Stimulated activated CD8-positive, alpha-beta memory T cell treated with anti-CD3 and anti-CD28 coated beads, Interleukin-15, amount 100 ng/mL, for 4 hours (primary cell): ENCODE measurements at regions not wholly inside any gene's neighbourhood (a gene's known extent, or its start where the extent isn't known, plus 50 kb on each side); places are given as distances from the start of the nearest gene placed in this dataset.
A peak's percentile ranks its signal among the peaks of the same experiment; 100 is the strongest.

Source experiments
- DNase-seq, 2 donors: peaks; one replicate each; pipeline ENCODE4 v3.0.0-alpha.2; 2020; ENCODE audit warnings: low read depth in 2 of 2

DNA sequence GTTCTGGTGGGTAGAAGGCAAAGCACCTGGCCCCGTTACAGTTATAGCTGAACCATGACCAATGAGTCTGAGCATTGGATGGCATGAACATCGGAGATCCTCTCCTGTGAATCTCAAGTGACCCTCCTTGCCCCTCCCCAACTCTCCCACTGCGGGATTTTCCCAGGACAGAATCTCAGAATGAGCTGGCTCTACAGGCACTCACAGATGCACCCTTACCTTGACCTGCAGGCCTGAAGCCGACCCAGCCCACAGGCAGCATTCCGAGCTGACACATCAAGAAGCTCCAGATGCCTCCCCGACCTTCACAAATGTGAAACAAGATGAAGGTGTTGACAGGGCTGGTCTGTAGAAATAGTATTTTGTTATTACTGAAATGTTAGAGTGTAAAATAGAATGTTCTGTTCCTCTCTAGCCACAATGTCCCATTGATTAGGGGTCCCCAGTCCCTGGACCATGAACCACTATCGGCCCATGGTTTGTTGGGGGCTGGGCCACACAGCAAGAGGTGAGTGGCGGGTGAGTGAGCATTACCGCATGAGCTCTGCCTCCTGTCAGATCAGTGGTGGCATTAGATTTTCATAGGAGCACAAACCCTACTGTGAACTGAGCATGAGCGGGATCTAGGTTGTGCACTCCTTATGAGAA is 263.4 kb downstream of the AUH start:
- no peak for DNase-seq

DNA sequence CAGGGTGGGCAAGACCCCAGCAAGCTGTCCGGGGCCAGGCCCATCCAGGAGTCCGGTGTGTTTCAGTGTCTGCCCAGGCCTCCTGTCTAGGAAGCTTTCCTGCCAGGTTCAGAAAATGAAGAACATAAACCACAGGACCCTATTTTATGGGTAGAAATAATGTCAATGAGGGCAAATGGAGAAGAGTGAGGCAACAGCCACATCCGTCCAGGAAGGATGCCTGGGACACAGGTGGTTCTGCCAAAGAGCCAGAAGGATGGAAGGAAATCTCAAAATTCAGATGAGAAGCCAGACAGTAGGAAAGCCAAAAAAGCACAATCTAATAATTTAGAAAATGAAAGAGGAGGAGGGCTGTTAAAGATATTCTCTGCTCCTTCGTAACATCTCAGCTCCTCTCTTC is 262.3 kb downstream of the AUH start:
- DNase-seq: no peak

DNA sequence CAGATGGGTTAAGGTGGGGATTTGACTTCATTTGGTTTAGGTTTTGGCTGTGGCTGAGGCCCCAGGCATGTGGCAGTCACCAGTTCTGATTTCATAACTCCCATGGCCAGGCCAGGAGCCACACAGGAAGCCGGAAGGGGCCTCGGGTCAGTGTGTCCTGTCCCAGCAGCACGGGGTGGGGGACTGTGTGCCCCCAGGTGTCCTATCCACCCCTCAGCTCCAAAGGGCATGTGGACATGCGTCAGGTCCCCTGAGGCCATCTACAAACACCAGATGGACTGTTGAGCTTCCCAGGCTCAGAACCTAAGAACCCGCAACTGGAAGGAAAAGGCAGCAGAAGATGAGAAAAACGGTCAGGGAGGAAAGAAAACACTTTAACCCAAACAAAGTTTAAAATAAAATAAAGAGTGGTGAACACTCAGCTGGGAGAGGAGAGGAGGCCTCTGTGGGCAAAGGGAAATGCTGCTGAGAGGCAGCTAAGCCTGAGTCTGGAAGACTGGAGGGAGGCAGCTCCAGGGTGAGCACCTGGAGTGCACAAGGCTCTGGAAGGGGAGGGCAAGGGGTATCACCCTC is 260.8 kb downstream of the AUH start:
- no peak for DNase-seq

DNA sequence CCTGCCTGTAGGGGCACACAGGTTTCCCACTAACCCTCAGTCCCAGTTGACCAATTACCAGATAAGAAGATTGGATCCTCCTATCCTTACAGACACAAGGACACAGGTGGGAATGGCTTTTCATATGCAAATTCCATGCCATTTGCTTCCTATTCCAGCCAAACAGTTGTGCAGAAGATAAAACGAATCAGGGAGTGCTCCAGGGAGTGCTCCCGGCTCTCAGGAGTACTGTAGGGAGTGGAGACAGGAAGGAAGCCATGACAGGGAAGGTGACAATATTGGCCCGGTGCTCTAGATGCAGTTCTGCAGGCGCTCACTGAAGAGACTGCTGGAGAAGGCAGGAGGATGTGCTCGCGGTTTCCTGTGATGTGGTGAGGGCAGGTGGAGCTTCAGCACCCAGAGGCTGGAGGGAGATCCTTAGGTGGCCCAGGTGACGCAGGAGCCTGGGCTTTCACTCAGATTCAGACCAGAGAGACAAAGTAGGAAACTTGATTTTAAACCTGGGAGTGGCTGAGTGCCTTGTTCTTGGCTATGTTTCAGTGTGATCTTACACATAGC is 260.0 kb downstream of the AUH start:
- DNase-seq: peak; percentile 41 to 58

DNA sequence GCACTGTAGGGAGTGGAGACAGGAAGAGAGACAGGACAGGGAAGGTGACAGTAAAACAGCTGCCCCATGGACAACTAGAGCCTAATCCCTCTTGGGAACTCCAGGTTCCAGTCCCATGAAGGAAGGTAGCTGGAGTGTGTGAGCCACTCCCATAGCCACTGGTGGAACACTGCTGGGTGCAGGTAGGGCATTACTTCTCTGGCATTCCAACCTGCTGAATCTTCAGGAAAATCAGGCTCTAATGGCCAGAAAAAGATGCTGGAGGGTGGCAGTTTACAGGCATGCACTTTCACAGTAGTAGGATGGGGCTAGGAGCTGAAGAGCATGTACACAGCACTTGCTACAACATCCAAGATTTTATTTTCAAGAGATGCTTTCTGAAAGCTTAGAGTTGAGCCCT is 259.4 kb downstream of the AUH start:
- DNase-seq: no peak

DNA sequence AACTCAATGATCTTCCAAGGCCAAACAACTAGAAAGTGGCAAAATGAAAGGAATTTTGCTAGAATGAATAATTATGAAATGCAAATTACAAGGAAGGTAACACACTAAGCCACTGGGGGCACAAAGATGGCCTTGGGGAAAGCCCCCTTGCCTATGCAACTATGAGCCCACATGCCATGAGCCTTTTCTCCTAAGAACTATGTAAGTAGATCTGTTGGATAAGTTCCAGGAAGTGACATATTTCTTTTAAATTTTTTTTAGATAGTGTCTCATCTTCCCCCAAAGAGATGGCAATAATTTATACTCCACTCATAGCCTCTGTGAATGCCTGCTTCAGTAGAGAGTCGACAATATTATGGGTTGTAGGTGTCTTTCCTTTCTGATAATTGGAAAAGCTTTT is 257.8 kb downstream of the AUH start:
- no peak for DNase-seq

DNA sequence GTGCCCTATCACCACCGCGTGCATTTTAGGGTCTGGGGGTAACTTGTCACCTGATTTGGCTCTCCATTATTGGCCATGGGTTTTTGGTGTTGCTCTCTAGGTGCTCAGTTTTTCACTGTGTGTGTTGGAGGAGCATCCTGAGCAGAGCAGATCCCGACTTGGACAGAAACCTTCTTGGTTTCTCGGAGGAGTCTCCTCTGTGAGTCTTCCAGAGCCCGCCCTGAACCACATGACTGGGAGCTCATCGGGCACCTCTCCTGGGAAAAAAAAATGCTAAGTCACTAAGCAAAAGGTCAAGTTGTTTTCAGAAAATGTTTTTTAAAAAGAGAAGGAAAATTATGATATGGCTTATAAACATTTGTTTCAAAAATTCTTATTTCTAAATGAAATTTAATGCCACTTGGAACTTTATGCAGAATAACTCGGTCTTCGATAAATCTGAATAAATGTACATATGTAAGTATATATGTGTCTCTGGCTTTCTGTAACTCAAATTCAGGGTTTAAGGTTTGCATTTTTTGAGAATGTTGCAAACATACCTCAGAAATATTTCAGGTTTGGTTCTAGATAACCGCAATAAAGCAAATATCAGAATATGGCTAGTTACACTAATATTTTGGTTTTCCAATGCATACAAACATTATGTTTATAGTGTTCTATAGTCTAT is 255.2 kb downstream of the AUH start:
- DNase-seq: no peak

DNA sequence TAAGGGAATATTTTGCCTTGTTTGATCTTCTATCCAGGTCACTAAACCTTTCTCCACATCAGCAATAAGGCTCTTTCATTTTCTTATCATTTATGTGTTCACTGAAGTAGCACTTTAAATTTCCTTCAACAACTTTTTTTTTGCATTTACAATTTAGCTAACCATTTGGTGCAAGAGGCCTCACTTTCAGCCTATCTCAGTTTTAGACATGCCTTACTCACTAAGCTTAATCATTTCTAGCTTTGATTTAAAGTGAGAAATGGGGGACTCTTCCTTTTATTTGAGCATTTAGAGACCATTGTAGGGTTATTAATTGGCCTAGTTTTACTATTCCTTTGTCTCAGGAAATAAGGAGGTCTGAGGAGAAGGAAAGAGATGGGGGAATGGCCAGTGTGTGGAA is 250.5 kb downstream of the AUH start:
- no peak for DNase-seq

DNA sequence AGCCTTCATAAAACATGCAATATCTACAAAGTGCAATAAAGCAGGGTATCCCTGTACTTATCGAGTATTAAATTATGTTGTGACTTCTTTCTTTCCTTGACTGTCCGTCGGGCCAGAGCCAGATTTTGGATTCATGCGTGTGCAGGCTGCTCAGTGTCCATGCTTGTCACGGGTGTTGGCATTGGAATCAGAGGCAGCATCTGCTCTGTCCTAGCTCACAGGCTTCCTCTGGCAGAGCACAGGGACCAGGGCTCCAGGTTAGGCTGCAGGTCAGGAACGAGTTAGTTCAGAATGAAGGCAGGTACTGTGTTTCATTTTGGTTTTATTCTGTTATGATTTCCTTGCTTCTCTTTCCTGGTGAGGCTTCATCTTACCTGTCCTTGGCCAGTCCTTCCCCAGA is 249.8 kb downstream of the AUH start:
- no peak for DNase-seq

DNA sequence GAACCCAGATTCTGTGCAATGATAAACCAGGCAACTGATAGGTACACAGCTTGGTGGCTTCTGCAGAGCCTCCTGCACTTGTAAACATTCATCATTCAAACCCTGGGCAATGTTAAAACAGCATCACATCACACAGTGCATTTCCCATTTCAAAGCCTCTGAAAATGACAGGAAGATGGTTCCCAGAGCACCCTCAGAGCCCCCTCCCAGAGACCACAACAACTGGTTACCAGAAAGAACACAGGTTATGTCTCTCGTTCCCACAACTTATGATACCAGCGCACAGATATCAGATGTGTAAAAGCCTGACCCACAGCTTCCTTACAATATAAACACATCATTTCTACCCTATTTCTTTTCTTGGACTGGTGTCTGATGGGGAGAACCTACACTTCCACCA is 248.7 kb downstream of the AUH start:
- no peak for DNase-seq

DNA sequence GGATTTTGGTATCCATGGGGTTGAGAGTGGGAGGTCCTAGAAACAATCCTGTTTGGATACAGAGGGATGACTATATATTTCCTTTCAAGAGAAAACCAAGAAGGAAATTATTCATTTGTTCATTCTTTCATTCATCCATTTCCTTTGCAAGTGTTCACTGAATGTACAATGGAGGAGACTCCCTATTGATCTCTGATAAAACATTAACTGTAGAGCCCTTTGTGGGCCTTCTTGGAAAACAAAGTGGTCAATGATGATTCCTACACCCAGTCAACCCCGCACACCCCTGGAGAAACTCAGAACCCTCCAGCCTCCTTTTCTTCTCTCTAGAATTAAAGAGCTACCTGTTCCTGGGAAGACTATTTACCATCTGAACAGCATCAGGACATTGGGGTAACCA is 247.3 kb downstream of the AUH start:
- DNase-seq: no peak

DNA sequence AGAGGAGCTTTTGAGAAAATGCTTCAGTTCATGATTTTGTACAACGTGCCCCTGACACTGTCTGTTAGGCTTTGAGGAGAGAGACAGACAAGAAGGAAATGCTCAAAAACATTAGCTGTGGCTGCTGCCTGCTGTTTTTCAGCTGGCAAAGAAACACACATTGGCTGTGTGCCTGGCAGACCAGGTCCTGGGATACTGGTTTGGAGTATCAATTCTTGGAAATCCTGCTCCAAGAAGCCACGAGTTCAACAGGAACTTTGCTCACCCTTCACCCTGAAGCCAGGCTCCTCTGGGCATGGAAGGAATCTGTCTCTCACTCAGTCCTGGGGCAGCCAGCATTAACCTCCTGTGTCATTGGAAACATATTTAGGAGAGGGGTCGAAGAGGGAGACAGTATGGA is 245.5 kb downstream of the AUH start:
- DNase-seq: no peak

DNA sequence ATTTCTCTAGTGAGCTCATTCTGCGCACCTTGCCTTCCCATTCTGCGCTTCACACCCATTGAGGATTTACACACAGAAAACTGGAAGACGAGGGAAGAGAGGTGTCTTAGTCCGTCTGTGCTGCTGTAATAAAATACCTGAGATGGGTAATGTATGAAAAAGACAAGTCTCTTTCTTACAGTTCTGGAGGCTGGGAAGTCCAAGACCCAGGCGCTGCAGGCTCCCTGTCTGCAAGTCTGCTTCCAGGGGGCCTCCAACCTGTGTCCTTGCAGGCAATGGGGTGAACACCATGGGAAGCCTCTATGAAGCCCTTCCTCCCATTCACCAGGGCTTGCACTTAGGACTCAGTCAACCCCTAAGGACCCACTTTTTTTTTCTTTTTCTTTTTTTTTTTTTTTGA is 245.0 kb downstream of the AUH start:
- no peak for DNase-seq

DNA sequence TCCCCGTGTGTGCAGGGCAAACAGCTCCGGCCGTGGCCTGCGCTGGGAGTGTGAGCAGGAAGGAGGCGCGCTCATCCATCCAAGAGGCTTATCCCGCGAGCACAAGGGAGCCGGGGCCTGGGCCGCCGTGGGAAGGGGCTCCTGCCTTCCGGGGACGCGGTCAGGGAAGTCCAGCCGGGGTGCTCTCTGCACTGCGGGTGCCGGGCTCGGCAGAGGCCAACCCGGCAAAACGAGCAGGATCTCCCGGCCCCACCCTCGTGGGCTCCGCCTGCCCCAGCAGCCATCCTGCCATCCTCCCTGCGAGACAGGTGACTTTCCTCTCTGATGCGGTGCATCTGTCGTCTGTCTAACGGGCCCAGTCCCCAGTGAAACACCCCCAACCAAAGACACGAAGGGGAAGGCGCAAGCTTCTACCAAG is 244.2 kb downstream of the AUH start:
- DNase-seq: no peak

DNA sequence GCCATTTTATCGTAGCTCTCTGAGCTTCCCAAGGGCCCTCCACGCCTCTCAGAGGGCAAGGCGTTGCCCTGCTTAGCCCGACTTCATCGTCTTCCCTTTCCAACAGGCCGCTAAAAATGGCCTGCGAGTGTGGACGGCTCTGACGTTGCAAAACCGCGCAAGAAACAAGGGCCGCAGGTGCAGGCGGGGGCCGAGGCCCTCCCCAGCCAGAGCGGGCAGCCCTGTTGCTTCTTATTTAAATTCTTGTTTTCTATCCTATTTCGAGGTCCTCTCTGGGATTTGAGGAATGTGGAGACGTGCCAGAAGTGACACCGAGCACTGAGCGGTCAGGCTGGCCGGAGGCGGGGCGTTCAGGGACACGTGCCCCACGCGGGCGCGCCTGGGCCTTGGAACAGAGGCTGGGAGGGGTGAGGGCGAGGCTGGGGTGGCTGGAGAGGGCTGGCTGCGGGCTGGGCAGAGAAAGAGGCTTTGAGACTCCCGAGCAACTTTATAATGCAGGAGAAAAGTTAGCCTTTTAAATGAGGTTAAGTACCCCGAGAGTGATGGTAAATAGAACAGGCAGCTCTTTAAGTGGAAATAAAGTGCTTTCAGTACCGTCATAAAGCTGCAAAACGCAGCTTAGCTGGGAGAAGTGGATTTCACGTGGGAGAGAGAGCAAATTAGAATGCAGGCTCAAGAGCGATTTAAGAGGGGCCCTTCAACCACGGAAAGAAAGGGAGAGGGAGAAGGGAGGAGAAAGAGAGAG is 243.6 kb downstream of the AUH start:
- DNase-seq: no peak

DNA sequence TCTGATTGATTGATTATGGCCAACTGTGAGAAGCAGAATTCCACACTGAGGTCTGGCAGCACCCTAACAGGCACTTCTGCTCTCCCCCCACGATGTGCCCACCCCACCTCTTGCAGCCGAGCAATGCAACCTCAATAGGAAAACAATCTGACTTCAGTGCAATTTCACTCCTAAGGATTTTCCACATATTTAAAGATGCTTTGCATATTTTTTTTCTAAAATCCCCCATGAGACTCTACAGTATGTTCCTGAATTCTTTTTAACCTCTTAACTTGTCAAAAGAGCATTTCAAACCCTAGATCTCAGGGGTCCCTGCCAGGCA is 243.1 kb downstream of the AUH start:
- DNase-seq: no peak

DNA sequence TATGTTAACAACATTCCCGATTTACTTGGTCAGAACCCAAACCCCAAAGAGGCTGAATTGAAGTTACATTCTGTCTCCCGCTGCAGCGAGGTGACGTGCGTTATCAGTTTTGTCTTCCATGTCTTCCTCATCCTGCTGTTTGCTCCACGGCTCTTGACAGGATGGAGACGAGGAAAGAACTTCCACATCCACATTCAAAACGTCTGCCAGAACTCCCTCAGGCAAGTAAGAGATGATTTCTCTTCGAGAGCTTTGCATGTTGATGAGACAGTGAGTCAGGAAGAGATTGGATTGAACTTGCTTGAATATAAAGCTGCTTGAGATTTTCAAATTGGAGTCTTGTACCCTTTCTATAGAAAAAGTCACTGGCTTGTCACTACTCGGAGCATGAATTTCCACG is 242.6 kb downstream of the AUH start:
- no peak for DNase-seq

DNA sequence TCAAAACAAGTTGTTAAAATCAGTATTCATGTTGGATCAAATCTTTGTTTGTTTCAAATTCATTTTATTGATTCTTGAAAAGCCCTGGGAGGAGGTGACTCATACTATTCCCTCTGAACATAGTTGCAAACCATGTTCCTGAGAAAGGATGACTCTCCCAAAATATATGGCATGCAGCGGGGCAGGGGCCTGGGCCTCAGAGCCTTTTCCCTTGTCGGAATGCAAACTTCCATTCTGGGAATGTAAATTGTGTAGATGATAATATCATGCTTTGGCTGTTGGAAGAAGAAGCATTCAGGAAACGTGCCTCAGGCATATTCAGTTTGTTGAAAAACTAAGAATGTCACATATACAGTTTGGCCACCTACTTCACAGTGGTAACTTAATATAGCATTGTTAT is 242.0 kb downstream of the AUH start:
- DNase-seq: no peak

DNA sequence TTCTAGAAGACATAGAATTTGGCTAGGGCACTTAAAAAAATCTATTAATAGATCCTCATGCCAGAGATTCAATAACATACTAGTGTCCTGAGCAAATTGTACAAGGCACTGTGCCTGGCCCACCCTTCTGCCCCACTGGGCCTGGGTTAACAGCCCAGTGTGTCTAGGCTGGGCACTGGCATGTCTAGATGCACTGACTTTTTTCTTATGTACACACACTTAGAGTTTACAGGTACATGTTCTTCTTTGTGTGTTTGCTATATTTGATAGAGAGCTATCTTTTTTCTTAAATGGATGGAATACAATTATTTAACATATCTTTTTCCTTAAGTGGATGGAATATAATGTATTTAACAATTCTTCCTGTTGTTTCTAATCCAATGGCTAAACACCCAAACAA is 241.5 kb downstream of the AUH start:
- DNase-seq: no peak

DNA sequence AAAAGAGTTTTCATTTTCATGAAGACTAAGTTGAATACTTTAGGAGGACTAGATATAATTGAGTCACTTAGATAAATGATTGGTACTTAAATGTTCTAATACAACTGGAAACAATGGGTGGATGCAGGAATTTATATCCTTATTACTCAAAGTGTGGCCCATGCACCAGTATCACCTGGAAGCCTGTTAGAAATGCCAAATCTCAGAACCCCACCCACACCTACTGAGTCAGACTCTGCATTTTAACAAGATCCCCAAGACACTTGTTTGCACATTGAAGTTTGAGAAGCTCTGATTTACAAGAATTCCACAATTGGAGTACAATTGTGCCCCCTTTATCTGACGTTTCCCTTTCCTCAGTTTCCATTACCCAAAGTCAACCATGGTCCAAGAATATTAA is 239.0 kb downstream of the AUH start:
- no peak for DNase-seq

DNA sequence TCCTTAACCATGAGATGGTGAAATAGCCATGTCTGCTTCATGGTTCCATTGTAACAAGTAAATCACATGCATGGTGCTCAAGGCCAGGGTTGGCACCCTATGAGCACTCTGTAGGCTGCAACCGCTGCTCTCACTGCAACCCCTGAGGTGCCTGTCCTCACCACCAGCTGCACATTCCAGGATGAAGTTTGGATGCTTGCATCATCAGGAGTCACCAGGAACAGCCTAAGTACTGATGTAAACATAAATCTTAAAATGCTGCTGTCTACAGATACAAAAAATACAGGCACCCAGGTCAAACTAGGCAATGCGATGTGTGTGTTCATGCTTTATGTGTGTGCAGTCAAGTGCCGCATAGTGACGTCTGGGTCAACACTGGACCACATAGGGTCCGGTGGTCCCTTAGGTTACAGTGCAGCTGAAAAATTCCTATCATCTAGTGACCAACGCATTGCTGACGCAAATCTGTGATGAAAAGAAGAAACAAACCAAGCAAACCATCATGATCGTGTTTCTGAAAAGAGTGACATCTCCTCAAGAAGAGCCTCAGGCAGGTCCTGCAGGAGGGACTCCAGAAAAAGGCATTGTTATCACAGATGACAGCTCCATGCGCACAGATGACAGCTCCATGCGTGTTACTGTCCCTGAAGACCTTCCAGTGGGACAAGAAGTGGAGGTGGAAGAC is 234.8 kb downstream of the AUH start:
- no peak for DNase-seq

DNA sequence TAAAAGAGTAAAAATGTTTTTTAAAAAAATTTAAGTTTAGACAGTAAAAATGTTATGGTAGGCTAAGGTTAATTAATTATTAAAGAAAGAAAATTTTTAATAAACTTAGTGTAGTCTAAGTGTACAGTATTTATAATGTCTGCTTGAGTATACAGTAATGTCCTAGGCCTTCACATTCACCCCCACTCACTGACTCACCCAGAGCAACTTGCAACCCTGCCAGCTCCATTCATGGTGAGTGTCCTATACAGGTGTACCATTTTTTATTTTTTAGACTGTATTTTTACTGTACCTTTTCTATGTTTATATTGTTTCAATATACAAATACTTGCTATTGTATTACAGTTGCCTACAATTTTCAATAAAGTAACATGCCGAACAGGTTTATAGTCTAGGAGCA is 234.1 kb downstream of the AUH start:
- DNase-seq: no peak
